NCI-H1105 treated with DMSO at 0.1 percent for 48 hours (cell line): ENCODE measurements at regions not wholly inside any gene's neighbourhood (a gene's known extent, or its start where the extent isn't known, plus 50 kb on each side); places are given as distances from the start of the nearest gene placed in this dataset.
A peak's percentile ranks its signal among the peaks of the same experiment; 100 is the strongest.
"Not testable (repeated sequence)": the region's sequence is repeated elsewhere in the genome, so short reads cannot be mapped to it uniquely, and the experiment has no call there.

Source experiments
- DNase-seq: peaks from one replicate; lab custom pipeline; 2025; lab: John Stamatoyannopoulos, UW

DNA sequence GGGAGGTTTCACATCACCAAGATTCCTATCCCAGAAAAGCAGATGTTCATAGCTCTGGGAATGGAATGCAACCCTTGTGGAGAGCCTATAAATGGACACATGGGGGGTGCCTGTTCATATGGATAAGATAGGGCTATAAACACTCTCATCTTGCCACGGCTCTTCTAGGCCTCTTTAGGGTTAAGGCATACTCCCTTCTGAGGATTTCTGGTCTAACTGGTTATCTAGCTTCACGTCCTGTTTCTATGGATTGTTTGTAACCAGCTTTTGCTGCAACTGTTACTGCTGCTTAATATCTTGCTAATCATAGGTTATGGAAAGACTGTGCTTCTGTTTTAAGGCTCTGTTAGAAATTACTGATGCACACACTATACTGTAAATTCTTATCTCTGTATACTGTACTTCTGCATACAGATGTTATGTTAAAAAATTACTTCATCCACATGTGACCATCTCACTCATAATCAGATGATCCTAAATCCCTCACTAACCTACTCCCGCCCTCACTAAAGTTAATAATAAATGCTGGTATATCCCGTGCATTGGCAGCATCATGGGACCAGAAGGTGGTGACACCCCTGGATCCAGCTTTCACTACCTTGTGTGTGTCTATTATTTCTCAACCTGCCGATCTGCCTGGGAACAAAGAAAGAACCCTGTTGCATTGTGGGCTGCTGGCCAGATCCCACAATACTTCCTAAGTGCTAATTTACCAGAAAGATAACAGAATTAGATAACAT, 68.7 kb downstream of the PRKAB2 start:
- DNase-seq = not testable (repeated sequence)

DNA sequence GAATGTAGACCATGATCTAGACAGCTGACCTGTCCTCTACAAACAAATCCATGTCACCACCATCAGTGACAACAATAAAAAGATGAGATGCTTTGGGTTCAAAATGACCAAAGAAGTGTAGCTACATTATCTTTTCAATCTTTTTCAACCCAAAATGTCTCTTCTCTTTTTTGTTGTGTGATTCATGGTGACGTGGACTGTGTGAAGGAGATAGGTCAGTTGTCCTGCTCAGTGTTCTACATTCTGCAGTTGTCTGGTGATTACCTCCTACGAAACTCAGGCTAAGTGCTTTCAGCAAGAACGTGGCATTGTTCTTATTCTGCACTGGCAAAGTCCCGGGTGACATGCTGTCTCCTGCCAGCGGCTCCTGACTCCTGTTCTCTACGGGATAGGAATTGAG, 73.1 kb downstream of the PRKAB2 start:
- DNase-seq = no peak

DNA sequence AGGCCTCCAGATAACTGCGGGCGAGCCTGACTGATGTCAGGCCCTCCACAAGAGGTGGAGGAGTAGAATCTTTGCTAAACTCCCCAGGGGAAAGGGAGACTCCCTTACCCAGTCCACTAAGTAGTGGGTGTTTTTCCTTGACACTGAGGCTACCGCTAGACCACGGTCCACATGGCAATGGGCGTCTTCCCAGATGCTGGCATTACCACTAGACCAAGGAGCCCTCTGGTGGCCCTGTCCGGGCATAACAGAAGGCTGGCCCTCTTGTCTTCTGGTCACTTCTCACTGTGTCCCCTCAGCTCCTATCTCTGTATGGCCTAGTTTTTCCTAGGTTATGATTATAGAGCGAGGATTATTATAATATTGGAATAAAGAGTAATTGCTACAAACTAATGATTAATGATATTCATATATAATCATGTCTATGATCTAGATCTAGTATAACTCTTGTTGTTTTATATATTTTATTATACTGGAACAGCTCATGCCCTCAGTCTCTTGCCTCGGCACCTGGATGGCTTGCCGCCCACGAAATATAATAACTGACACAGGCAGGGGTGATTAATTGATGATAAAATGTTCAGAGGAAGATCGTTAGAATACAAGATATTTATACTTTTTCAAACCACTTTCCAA, 73.8 kb downstream of the PRKAB2 start:
- not testable (repeated sequence) for DNase-seq

DNA sequence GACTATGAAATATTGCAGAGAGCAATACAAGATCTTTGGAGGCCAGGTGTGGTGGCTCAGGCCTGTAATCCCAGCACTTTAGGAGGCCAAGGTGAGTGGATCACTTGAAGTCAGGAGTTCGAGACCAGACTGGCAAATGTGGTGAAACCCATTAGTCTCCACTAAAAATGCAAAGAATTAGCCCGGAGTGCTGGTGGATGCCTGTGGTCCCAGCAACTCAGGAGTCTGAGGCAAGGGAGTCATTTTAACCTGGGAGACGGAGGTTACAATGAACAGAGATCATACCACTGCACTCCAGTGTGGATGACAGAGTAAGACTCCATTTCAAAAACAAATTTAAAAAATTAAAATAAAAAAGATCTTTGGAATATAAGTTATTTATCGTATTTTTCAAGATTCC, 76.6 kb downstream of the PRKAB2 start:
- DNase-seq = no peak

DNA sequence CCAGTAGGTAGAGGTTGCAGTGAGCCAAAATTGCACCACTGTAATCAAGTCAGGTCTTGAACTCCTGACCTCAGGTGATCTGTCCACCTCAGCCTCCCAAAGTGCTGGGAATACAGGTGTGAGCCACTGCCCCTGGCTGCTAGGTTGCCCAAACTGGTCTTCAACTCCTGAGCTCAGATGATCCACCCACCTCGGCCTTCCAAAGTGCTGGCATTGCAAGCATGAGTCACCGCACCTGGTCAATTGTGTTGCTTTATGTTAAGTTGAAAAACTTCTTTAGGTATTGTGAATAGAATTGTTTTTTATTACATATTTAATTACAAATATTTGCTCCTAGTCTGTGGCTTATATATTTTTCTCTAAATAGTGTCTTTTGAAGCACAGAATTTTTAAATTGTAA, 80.5 kb downstream of the PRKAB2 start:
- no peak for DNase-seq

DNA sequence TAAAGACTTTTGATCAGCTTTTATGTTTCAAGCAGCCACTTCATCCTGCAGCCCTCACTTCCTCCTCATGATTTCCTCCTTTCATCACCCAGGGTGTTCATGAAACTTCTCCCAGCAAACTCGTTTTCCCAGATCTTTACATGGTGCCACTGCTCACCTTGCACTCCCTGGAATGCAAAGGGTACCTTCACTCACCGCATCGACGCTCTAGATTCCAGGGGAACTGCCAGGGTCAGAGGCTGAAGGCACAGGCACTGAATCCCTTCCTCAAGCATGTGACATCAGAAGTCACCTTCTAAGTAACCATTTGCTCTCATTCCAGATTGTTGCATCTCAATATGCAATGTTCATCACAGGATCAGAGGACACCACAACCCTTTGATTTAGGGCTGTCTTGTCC, 82.8 kb downstream of the PRKAB2 start:
- no peak for DNase-seq

DNA sequence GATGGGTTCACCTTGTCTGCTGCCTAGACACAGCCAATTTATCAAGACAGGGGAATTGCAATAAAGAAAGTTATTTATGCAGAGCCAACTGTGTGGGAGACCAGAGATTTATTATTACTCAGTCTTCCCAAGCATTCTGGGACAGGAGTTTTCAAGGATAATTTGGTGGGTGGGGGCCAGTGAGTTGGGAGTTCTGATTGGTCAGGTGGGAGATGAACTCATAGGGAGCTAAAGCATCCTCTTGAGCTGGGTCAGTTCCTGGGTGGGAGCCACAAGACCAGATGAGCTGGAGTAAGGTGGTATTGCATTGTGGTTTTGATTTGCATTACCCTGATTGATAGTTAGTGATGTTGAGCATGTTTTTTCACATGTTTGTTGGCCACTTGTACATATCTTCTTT, 86.1 kb downstream of the PRKAB2 start:
- no peak for DNase-seq

DNA sequence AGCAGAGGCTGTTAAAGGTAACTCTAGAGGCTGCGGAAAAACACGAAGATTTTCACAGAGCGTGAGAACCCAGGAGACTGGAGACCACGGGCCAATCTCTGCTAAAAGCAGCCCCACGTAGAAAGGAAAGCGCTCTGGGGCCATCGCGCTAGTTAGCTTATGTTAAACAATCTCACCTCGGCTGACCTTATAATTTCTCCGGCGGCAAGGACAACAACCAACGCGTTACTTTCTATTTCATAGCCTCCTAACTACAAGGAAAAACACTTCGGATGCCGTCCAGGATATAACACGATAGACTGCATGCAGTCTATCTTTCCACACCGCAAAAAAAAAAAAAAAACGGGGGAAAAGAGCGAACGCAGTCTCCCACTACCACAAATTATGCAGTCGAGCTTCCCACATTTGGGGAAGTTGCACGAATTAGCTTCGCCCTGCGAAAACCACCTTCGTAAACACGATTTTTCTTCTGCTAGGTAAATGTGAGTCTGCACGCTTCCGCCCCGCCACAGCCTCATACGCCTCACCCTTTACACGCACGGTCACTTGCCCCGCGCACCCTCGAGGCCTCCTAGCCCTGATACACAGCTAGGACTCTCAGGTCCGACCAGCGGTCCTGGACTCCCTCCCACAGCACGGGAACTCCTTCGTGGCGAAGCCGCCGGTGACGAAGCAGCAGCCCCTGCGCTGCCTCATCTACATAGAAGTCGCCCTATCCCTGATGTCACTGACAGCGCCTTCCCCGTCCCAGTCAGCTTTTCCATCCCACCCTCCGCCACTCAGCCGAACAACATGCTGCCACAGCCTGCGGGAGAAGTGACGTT, 87.8 kb downstream of the PRKAB2 start:
- DNase-seq = peak; percentile 61

DNA sequence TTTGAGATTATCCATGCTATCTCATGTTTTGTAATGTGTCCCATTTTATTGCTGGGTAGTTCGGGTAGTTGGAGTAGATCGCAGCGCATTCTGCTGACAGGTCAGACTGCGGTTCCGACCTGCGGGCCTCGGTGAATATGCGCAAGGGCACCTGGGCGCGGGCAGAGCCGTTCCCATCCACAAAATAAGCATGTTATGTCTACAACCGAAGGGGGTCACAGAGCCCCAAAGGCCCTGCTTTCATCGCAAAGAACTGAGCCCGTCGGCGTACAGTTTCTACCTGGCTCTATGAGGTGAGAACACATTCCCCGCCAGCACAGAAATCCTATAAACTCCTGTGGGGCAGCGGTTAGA, 88.4 kb downstream of the PRKAB2 start:
- DNase-seq = no peak

DNA sequence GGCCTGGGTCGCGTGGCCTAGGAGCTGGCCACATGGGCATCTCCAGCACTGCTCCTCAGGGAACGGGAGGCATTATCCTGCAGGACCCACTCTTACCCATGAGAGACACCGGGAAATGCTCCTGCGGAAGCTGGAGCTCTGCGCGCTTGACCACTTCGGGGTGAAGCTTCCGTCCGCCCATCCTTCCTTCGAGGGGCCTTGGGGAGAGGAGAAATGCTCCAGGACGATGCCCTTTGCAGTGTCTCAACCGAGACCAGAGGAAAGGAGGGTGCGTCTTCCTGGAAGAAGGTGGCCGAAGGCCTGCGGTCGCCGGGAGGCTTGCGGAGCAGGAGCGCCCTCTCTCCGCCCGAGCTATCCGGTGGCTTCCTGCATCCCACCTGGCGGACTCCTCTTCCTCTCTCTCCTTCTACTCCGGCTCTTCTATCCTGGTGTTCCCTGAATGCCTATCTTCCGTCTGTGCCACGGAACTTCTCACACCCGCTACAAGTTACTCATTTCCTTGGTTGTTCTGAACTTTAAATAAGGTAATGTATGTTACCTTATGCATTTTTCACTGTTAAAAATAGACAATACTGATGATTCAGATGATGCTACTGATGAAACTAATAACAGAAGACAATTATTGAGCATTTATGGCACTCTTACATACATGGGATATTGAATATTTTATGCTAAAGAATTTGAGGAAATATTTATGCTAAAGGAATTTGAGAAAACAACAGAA, 91.4 kb downstream of the PRKAB2 start:
- DNase-seq = no peak

DNA sequence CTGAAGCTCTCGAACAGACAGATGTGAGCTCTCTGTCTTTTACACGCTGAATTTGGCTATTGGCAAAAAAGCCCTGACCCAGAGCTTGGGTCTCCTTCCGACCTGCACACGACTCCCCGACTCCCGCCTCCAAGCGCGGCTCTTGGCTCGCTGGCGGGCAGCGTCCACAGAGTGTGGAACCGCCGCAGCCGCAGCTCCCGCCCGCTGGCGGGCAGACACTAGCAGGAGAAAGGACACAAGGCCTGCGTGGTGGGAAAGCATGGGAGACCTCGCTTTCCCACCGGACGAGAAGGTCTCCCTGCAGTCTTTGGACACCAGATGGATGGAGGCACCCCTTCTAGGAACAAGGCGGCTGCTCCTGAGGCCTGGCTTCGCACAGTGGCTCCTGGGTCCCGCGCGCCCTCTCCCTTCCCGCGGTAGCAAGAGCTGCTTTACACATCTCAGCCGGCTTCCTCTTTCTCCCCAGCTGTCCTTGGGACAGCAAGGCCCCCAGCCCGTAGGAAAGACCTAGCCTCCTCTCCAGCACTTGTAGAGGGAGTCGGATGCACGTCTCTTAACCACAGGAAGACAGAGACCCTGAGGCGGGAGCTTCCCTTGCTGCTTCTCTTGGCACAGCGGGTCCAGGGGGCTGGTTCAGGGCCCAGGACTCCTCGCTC, 92.1 kb downstream of the PRKAB2 start:
- no peak for DNase-seq

DNA sequence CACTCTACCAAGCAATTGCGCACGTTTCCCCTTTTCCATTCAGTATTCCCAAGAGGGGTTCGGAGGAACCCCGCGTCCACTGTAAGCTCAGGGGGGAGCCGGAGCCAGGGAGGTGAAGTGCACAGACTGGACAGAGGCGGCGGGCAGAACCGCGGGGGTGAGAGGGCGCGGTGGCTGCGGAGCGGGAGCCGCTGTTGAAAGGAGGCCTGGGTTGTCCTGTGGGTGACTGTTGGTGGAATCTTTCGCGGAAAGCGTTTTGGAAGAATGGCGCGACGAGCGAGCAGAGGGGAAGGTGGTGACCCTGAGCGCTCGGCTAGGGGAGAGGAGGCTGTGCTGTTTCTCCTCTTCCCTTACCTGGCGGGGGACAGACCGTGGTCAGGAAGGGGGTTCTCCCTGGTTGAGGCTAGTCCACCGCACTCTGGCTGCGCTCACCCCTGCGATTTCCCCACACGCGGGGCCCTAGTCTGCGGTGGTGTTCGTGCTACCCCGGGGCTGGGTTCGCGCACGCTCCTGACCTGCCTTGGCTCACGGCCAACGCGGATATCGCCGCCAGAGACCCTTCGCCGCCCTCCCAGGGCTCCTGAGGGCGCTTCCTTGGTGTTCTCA, 92.8 kb downstream of the PRKAB2 start:
- DNase-seq = no peak

DNA sequence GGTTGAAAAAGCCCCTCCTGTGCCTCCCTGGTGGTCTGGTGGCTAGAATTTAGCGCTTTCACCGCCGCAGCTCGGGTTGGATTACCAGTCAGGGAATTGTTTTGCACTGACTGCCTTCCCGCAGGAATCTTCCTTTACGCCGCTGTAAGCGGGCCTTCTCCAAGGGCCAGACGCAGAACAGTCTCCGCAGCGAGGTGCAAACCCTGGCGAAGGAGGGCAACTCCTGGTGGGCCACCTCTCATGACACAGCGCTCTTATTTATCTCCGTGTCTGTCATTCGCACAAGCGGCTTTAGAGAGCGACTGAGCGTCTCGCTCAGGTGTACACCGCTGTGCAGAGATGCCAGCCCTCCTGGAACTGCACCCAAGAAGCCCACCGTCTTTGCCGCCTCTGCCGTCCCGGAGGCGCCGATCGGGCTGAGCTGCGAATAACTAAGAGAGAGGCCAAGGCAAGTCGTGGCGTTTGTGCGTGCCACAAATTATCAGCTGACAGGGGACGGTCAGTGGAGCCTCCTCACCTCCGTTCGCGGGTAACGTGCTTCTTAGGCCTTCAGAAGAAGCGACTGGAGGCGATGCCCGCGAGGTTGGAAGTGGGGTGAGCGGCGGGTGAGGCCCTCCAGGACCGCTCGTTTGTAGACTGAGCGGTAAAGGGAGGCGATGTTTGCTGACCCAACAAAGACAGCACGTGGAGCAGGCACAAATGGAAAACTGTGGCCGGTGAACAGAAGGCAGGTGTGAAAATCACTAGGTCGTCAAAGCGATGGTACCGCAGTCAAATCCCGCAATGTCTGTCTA, 93.5 kb downstream of the PRKAB2 start:
- no peak for DNase-seq

DNA sequence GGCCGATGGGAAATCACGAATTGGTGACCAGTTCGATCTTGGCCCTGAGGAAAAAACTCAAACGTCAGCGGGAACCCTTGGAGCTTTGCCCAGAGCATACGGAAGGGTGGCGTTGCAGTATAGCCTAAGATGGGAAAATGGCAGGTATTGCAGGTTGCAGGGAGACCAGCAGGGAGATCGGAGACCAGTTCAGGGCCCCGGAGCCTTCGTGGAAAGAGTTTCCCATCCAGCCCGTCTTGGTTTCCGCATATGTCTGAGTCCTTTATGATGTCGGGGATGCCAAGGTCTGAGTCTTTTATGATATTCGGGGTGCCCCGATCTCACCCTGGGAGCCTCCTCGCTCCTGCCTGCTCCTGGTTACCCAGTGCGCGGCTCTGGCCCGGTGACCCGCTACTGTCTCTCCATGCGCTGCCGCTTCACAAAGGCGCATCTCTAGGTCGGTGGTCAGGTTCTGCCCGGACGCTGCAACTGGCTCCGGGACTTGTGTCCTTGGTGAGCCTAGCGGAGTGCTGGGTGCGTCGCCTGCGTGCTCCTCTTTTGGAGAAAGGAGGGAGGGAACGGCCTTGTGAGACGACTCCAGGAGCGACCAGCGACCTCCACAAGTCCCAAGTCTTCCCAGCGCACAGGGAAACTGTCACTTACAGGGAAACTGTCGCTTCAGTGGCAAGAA, 94.2 kb downstream of the PRKAB2 start:
- no peak for DNase-seq

DNA sequence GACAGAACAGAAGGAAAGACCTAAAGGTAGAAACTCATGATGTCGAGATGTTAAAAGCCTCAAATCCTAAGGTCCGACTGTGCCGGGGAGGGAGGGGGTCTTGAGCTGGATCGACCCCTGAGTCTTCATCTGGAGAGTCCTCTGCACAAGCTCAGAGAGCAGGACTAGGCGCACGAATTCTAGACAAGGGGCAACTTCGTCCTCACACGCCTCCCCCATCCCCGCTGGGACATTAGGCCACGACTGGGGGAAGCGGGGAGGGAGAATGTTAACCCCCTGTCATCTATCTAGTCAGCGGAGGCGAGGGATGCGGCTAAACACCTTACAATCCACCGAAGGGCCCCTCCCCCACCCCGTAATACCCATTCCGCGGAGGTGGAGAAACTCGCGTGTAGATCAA, 94.7 kb downstream of the PRKAB2 start:
- DNase-seq = no peak

DNA sequence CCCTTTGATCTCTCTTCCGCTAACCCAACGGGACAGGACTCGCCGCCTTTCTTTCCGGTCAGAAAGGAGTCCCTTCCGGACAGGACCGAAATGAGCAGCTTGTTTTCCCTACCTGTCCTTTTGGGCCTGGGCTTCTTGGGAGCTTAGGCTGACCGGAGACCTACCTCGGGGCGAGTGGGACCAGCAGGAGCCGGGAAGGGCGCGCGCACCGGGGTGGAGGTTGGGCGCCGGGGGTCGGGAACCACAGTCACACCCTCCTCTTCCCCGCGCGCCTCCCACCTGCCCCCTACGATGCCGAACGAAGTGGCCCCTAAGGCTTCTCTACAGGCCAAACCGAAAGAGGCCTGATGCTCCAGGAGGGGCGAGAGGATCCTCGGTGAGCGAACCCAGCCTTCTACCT, 95.2 kb downstream of the PRKAB2 start:
- no peak for DNase-seq

DNA sequence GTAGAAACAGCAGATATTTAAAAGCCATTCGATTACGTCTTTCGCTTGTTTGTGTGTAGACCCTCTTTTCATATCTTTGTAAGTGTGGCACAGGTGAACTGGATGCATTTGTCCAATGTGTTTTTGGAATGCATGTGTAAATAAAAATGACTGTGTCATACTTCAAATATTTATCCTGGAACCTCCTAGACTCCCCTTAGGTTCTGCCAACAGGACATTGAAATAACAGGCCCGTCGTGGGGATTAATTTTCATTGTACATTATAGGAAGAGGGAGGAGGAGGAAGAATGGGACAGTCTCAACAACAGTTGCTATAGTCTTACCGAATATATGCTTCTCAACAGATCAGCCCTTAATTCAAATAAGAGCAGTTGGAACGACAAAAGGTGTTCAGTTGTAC, 95.8 kb downstream of the PRKAB2 start:
- DNase-seq = no peak

DNA sequence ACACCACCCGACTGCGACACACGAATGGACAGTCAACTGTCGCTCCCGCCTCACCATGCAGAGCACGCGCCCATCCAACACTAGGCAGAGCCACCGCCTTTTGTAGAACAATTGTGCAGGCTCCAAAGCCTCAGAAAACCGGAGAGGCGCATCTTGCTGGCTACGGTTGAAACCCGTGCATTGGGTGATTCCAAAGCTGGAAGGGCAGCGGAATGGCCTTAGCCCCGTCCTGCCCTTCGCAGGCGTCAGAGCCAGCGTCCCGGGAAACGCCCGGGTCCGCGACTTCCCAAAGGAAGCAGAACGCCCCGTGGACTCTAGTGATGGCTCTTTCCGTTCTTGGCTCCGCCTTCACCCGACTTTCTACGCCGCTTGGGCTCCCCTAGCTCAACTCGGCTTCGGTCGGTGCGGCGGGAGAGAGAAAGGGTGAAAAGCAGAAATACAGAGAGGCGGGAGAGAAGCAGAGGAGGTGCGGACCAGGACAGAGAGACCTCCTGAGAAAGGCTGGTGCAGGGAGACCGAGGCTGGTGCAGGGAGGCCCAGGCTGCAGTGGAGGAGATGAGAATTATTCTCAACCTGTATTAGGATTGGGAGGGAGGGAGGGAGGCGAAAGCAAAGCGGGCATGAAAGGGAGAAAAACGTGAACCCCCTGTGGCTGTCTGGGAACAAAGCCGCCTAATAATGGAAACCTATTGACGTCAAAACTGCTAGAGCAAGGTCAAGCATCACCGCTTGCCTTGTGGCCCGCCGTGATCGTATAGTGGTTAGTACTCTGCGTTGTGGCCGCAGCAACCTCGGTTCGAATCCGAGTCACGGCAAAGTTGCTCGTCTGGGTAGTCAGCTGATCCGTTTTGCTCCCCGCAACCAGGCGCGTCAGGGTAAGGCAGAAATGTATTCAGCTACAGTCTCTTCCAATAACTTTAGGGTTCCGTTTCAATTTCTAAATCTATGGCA, 99.5 kb downstream of the PRKAB2 start:
- DNase-seq = no peak

DNA sequence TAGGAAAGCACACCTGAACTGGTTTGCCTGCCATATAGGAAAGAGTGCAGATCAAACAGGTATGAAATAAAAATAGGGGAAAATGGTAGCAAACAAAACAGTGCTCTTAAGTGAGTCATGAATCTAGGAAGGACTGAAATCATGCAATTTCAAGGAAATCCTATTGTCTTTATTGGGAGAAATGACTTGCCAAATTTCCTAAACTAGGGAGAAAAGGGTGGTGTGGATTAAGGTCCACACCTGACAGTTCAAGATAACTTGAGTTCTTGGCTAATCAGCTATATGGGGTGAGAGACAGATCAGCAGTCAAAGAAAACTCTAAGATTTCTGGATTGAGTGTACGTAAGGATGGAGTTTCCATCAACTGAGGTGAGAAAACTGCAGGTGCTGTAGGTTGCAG, 101.1 kb downstream of the PRKAB2 start:
- DNase-seq = no peak
